ENCODE measurements at regions not wholly inside any gene's neighbourhood (a gene's known extent, or its start where the extent isn't known, plus 50 kb on each side); places are given as distances from the start of the nearest gene placed in this dataset.

GRCh38 chr14:65794674-65795279 is 382.2 kb downstream of the FUT8 start:
- Histone ChIP-seq H3K4me1 (ENCODE audit: control insufficient read depth, insufficient read depth, low read length) (no peaks in the 10 kb centered on the region), H3K27ac (ENCODE audit: low read length) (no peak overlapping the region), H3K27me3 (ENCODE audit: control insufficient read depth, insufficient read depth) (no peaks in the 10 kb centered on the region), H3K4me3 (ENCODE audit: low read length) (no peak overlapping the region), H3K9me3 (ENCODE audit: control insufficient read depth, low read length) (no peaks in the 10 kb centered on the region)
- ATAC-seq (no peak), DNase-seq (no peak)
- intact Hi-C loops (cut with DNase I) = no loop called here
- 84% methylated on average over 6 of the region's 6 CpGs for WGBS

- intact Hi-C loops (cut with DNase I) = no loop called here
- DNase-seq (no peak), ATAC-seq (no peak)
- no peaks in the 10 kb centered on the region for H3K4me1 ChIP-seq (ENCODE audit: control insufficient read depth, insufficient read depth, low read length)
- no peak overlapping the region for H3K4me3 ChIP-seq (ENCODE audit: low read length)
- H3K27ac ChIP-seq (ENCODE audit: low read length) = no peak overlapping the region
- no peaks in the 10 kb centered on the region for H3K9me3 ChIP-seq (ENCODE audit: control insufficient read depth, low read length)
- H3K27me3 ChIP-seq (ENCODE audit: control insufficient read depth, insufficient read depth) = no peaks in the 10 kb centered on the region
- 79% methylated on average over 8 of the region's 8 CpGs for WGBS
Measured at GRCh38 chr14:65798216-65798615, 385.7 kb downstream of the FUT8 start.

GRCh38 chr14:65800694-65801093 is 388.2 kb downstream of the FUT8 start:
- no peak for ATAC-seq
- intact Hi-C loops (cut with DNase I) = no loop called here
- no peak for DNase-seq
- no peaks in the 10 kb centered on the region for H3K27me3 ChIP-seq (ENCODE audit: control insufficient read depth, insufficient read depth)
- no peak overlapping the region for H3K4me3 ChIP-seq (ENCODE audit: low read length)
- H3K4me1 ChIP-seq (ENCODE audit: control insufficient read depth, insufficient read depth, low read length) = no peaks in the 10 kb centered on the region
- H3K9me3 ChIP-seq (ENCODE audit: control insufficient read depth, low read length) = no peaks in the 10 kb centered on the region
- 81% methylated on average over 6 of the region's 6 CpGs for WGBS
- no peak overlapping the region for H3K27ac ChIP-seq (ENCODE audit: low read length)

- WGBS = 79% methylated on average over 2 of the region's 2 CpGs
- ATAC-seq = no peak
- H3K4me3 ChIP-seq (ENCODE audit: low read length) = no peak overlapping the region
Measured at GRCh38 chr14:65802196-65802595, 389.7 kb downstream of the FUT8 start.

GRCh38 chr14:65803885-65804284 is 391.4 kb downstream of the FUT8 start:
- 88% methylated on average over 6 of the region's 6 CpGs for WGBS
- peaks cover under 1% of the 10 kb centered on the region for H3K9me3 ChIP-seq (ENCODE audit: control insufficient read depth, low read length)
- ATAC-seq (no peak), DNase-seq (no peak)
- H3K4me1 ChIP-seq (ENCODE audit: control insufficient read depth, insufficient read depth, low read length) = no peaks in the 10 kb centered on the region
- no peaks in the 10 kb centered on the region for H3K27me3 ChIP-seq (ENCODE audit: control insufficient read depth, insufficient read depth)
- H3K4me3 ChIP-seq (ENCODE audit: low read length) = no peak overlapping the region
- intact Hi-C loops (cut with DNase I) = no loop called here
- no peak overlapping the region for H3K27ac ChIP-seq (ENCODE audit: low read length)

More at GRCh38 chr14:65802196-65802595, 389.7 kb downstream of the FUT8 start:
- H3K27ac ChIP-seq (ENCODE audit: low read length) = no peak overlapping the region
- H3K27me3 ChIP-seq (ENCODE audit: control insufficient read depth, insufficient read depth) = no peaks in the 10 kb centered on the region
- no peaks in the 10 kb centered on the region for H3K4me1 ChIP-seq (ENCODE audit: control insufficient read depth, insufficient read depth, low read length)
- intact Hi-C loops (cut with DNase I) = no loop called here
- no peak for DNase-seq
- H3K9me3 ChIP-seq (ENCODE audit: control insufficient read depth, low read length) = no peaks in the 10 kb centered on the region

GRCh38 chr14:65804439-65805112 is 392.0 kb downstream of the FUT8 start:
- ATAC-seq (no peak), DNase-seq (no peak)
- intact Hi-C loops (cut with DNase I) = no loop called here
- H3K4me3 ChIP-seq (ENCODE audit: low read length) = no peak overlapping the region
- 75% methylated on average over 14 of the region's 14 CpGs for WGBS
- no peaks in the 10 kb centered on the region for H3K4me1 ChIP-seq (ENCODE audit: control insufficient read depth, insufficient read depth, low read length)
- H3K27ac ChIP-seq (ENCODE audit: low read length) = no peak overlapping the region
- H3K27me3 ChIP-seq (ENCODE audit: control insufficient read depth, insufficient read depth) = no peaks in the 10 kb centered on the region
- peaks cover 2% of the 10 kb centered on the region for H3K9me3 ChIP-seq (ENCODE audit: control insufficient read depth, low read length)

GRCh38 chr14:65805113-65805473 is 392.6 kb downstream of the FUT8 start:
- no peaks in the 10 kb centered on the region for H3K27me3 ChIP-seq (ENCODE audit: control insufficient read depth, insufficient read depth)
- no peak overlapping the region for H3K4me3 ChIP-seq (ENCODE audit: low read length)
- WGBS = 76% methylated on average over 3 of the region's 3 CpGs
- no peak overlapping the region for H3K27ac ChIP-seq (ENCODE audit: low read length)
- intact Hi-C loops (cut with DNase I) = no loop called here
- DNase-seq (no peak), ATAC-seq (no peak)
- no peaks in the 10 kb centered on the region for H3K4me1 ChIP-seq (ENCODE audit: control insufficient read depth, insufficient read depth, low read length)
- peaks cover 2% of the 10 kb centered on the region for H3K9me3 ChIP-seq (ENCODE audit: control insufficient read depth, low read length)

GRCh38 chr14:65808390-65808789 is 395.9 kb downstream of the FUT8 start:
- WGBS = 94% methylated on average over 2 of the region's 2 CpGs
- no peak for DNase-seq
- Histone ChIP-seq H3K4me3 (ENCODE audit: low read length) (no peak overlapping the region), H3K4me1 (ENCODE audit: control insufficient read depth, insufficient read depth, low read length) (no peaks in the 10 kb centered on the region), H3K9me3 (ENCODE audit: control insufficient read depth, low read length) (peaks cover 2% of the 10 kb centered on the region), H3K27ac (ENCODE audit: low read length) (no peak overlapping the region), H3K27me3 (ENCODE audit: control insufficient read depth, insufficient read depth) (no peaks in the 10 kb centered on the region)
- no peak for ATAC-seq
- intact Hi-C loops (cut with DNase I) = no loop called here

GRCh38 chr14:65810322-65810721 is 397.8 kb downstream of the FUT8 start:
- no peak overlapping the region for H3K4me3 ChIP-seq (ENCODE audit: low read length)
- no peak overlapping the region for H3K27ac ChIP-seq (ENCODE audit: low read length)
- intact Hi-C loops (cut with DNase I) = no loop called here
- H3K9me3 ChIP-seq (ENCODE audit: control insufficient read depth, low read length) = peaks cover 2% of the 10 kb centered on the region
- H3K4me1 ChIP-seq (ENCODE audit: control insufficient read depth, insufficient read depth, low read length) = no peaks in the 10 kb centered on the region
- no peak for DNase-seq
- 55% methylated on average over 1 of the region's 1 CpG for WGBS
- no peak for ATAC-seq
- no peaks in the 10 kb centered on the region for H3K27me3 ChIP-seq (ENCODE audit: control insufficient read depth, insufficient read depth)

- Histone ChIP-seq H3K27ac (ENCODE audit: low read length) (no peak overlapping the region), H3K4me1 (ENCODE audit: control insufficient read depth, insufficient read depth, low read length) (no peaks in the 10 kb centered on the region), H3K27me3 (ENCODE audit: control insufficient read depth, insufficient read depth) (no peaks in the 10 kb centered on the region), H3K4me3 (ENCODE audit: low read length) (no peak overlapping the region), H3K9me3 (ENCODE audit: control insufficient read depth, low read length) (peaks cover 2% of the 10 kb centered on the region)
- intact Hi-C loops (cut with DNase I) = no loop called here
- ATAC-seq = no peak
- 70% methylated on average over 3 of the region's 3 CpGs for WGBS
- DNase-seq = no peak
Measured at GRCh38 chr14:65813760-65814384, 401.3 kb downstream of the FUT8 start.

GRCh38 chr14:65815127-65815526 is 402.6 kb downstream of the FUT8 start:
- ATAC-seq (no peak), DNase-seq (no peak)
- Histone ChIP-seq H3K27me3 (ENCODE audit: control insufficient read depth, insufficient read depth) (no peaks in the 10 kb centered on the region), H3K27ac (ENCODE audit: low read length) (no peak overlapping the region), H3K4me1 (ENCODE audit: control insufficient read depth, insufficient read depth, low read length) (no peaks in the 10 kb centered on the region), H3K9me3 (ENCODE audit: control insufficient read depth, low read length) (no peaks in the 10 kb centered on the region), H3K4me3 (ENCODE audit: low read length) (no peak overlapping the region)
- 93% methylated on average over 4 of the region's 4 CpGs for WGBS
- intact Hi-C loops (cut with DNase I) = loop anchor here in 1 of 4 donors (5.0 kb wide), 1 partner anchor 653 kb away; no protein-coding TSS in a partner anchor
